ENCODE measurements at regions not wholly inside any gene's neighbourhood (a gene's known extent, or its start where the extent isn't known, plus 50 kb on each side); places are given as distances from the start of the nearest gene placed in this dataset.

DNA sequence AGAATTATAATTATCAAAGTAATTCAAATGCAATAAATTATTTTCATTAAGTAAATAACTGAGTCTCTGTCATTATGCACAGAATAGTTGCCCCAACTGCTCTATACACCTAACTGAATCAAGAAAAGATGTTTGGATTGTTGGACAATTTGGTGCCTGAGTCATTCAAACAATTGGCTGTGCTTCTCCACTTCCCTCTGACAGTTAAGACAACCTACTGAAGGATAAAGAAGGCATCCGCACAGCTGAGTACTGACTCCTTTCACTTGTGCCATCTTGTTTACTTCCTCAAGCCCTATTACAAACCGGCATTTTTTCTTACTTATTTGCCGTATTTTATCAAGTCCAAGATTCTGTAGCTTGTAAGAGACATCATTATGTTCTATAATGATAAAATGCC lies 110.6 kb upstream of the C1QTNF7 start:
- H3K9ac ChIP-seq (ENCODE audit: low read depth, low read length, poor library complexity, severe bottlenecking) = no peak overlapping the region
- no peaks in the 10 kb centered on the region for H4K20me1 ChIP-seq (ENCODE audit: insufficient read depth, low read length, poor library complexity, severe bottlenecking)
- no peak for TF ChIP-seq EZH2phosphoT487 (IDR thresholded peaks at IDR 0.05; ENCODE audit: borderline replicate concordance)
- TF ChIP-seq, protein P1, sequence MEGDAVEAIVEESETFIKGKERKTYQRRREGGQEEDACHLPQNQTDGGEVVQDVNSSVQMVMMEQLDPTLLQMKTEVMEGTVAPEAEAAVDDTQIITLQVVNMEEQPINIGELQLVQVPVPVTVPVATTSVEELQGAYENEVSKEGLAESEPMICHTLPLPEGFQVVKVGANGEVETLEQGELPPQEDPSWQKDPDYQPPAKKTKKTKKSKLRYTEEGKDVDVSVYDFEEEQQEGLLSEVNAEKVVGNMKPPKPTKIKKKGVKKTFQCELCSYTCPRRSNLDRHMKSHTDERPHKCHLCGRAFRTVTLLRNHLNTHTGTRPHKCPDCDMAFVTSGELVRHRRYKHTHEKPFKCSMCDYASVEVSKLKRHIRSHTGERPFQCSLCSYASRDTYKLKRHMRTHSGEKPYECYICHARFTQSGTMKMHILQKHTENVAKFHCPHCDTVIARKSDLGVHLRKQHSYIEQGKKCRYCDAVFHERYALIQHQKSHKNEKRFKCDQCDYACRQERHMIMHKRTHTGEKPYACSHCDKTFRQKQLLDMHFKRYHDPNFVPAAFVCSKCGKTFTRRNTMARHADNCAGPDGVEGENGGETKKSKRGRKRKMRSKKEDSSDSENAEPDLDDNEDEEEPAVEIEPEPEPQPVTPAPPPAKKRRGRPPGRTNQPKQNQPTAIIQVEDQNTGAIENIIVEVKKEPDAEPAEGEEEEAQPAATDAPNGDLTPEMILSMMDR (conservative IDR thresholded peaks at IDR 0.05; ENCODE audit: low read length) = no peak
- H3K36me3 ChIP-seq (ENCODE audit: insufficient read depth, low read length) = no peaks in the 10 kb centered on the region
- no peaks in the 10 kb centered on the region for H3K4me1 ChIP-seq (ENCODE audit: insufficient read depth, low read length, poor library complexity, severe bottlenecking)
- H3K9me2 ChIP-seq (replicated peaks; ENCODE audit: low read depth, low read length) = no peaks in the 10 kb centered on the region
- no peaks in the 10 kb centered on the region for H3K9me3 ChIP-seq (ENCODE audit: insufficient read depth, low read depth, low read length)
- no peaks in the 10 kb centered on the region for H3K27me3 ChIP-seq (ENCODE audit: insufficient read depth, low read length, poor library complexity, severe bottlenecking)
- H3K4me3 ChIP-seq (ENCODE audit: low read length, poor library complexity, severe bottlenecking) = no peak overlapping the region
- no peaks in the 10 kb centered on the region for H3F3A ChIP-seq (ENCODE audit: low read depth)
- no peaks in the 10 kb centered on the region for H3K79me2 ChIP-seq (ENCODE audit: insufficient read depth, low read length)
- no peak overlapping the region for H3K4me2 ChIP-seq (ENCODE audit: low read depth, low read length, poor library complexity, severe bottlenecking)
- H2AFZ ChIP-seq (ENCODE audit: low read length) = no peak overlapping the region

DNA sequence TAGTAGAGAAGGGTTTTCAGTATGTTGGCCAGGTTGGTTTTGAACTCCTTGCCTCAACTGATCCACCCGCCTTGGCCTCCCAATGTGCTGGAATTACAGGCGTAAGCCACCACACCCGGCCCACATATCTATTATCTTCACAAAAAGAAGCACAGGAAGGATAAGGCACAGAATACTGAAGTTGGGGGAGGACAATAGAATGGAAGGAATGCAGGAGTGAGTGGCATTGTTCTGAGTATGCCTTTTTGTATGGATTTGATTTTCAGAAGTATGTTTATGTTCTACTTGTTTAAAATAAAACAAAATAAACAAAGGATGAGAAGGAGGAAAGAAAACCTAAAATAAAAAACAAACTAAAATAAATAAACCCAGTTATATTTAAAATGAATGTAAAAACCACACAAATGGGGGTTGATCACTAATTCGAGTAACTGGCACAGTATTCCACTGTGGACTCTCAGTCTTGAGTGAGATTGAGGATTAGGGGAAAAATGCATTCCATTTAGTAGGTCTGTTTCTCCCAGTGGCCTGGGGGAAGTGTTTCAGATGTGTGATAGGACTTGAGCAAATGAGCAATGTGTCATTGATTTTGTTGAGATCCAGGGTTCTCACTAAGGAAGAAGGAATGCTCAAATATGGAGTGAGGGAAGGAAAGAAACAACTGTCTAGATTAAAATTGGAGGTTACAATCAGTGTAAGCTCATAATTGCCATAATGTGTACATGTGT lies 109.0 kb upstream of the C1QTNF7 start:
- H3F3A ChIP-seq (ENCODE audit: low read depth) = no peaks in the 10 kb centered on the region
- TF ChIP-seq EZH2phosphoT487 (IDR thresholded peaks at IDR 0.05; ENCODE audit: borderline replicate concordance) = no peak
- TF ChIP-seq, protein P1 (conservative IDR thresholded peaks at IDR 0.05; ENCODE audit: low read length) = no peak
- no peaks in the 10 kb centered on the region for H3K79me2 ChIP-seq (ENCODE audit: insufficient read depth, low read length)
- H3K4me2 ChIP-seq (ENCODE audit: low read depth, low read length, poor library complexity, severe bottlenecking) = no peak overlapping the region
- H4K20me1 ChIP-seq (ENCODE audit: insufficient read depth, low read length, poor library complexity, severe bottlenecking) = no peaks in the 10 kb centered on the region
- H3K4me3 ChIP-seq (ENCODE audit: low read length, poor library complexity, severe bottlenecking) = no peak overlapping the region
- H3K4me1 ChIP-seq (ENCODE audit: insufficient read depth, low read length, poor library complexity, severe bottlenecking) = peaks cover 2% of the 10 kb centered on the region
- H3K9me2 ChIP-seq (replicated peaks; ENCODE audit: low read depth, low read length) = no peaks in the 10 kb centered on the region
- H2AFZ ChIP-seq (ENCODE audit: low read length) = no peak overlapping the region
- H3K9ac ChIP-seq (ENCODE audit: low read depth, low read length, poor library complexity, severe bottlenecking) = no peak overlapping the region
- H3K9me3 ChIP-seq (ENCODE audit: insufficient read depth, low read depth, low read length) = no peaks in the 10 kb centered on the region
- no peaks in the 10 kb centered on the region for H3K27me3 ChIP-seq (ENCODE audit: insufficient read depth, low read length, poor library complexity, severe bottlenecking)
- no peaks in the 10 kb centered on the region for H3K36me3 ChIP-seq (ENCODE audit: insufficient read depth, low read length)

DNA sequence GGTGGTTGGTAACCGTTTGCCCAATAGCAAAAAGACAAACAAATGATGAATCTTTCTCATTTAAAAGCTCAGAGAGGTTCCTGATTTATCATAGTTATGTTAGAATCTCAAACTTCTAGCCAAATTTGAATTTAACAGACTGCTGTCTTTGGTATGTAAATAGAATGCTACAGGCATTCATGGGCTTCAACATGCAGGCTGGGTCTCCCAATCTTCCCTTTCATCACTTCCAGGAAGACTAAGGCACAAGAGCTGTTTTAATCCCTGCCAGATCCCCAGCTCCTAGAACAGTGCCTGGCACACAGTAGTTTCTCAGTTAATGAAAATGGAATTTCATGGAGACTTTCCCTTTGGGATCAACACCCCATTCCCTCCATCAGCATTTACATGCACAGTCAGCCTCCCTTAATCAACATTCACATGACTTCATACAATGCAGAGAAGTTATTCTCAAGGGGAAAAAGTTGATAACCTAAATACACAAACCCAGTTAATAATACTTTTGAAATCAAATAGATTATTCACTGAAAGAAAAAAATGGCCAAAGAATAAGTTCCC lies 107.6 kb upstream of the C1QTNF7 start:
- H3K27me3 ChIP-seq (ENCODE audit: insufficient read depth, low read length, poor library complexity, severe bottlenecking) = no peaks in the 10 kb centered on the region
- no peaks in the 10 kb centered on the region for H3K9me3 ChIP-seq (ENCODE audit: insufficient read depth, low read depth, low read length)
- H2AFZ ChIP-seq (ENCODE audit: low read length) = no peak overlapping the region
- peaks cover 11% of the 10 kb centered on the region for H3K4me1 ChIP-seq (ENCODE audit: insufficient read depth, low read length, poor library complexity, severe bottlenecking)
- no peak overlapping the region for H3K4me2 ChIP-seq (ENCODE audit: low read depth, low read length, poor library complexity, severe bottlenecking)
- H3F3A ChIP-seq (ENCODE audit: low read depth) = no peaks in the 10 kb centered on the region
- H3K36me3 ChIP-seq (ENCODE audit: insufficient read depth, low read length) = no peaks in the 10 kb centered on the region
- H3K9ac ChIP-seq (ENCODE audit: low read depth, low read length, poor library complexity, severe bottlenecking) = no peak overlapping the region
- H3K79me2 ChIP-seq (ENCODE audit: insufficient read depth, low read length) = no peaks in the 10 kb centered on the region
- TF ChIP-seq EZH2phosphoT487 (IDR thresholded peaks at IDR 0.05; ENCODE audit: borderline replicate concordance) = no peak
- TF ChIP-seq, protein P1 (conservative IDR thresholded peaks at IDR 0.05; ENCODE audit: low read length) = no peak
- H3K9me2 ChIP-seq (replicated peaks; ENCODE audit: low read depth, low read length) = no peaks in the 10 kb centered on the region
- H4K20me1 ChIP-seq (ENCODE audit: insufficient read depth, low read length, poor library complexity, severe bottlenecking) = no peaks in the 10 kb centered on the region
- H3K4me3 ChIP-seq (ENCODE audit: low read length, poor library complexity, severe bottlenecking) = no peak overlapping the region
